HG03354 (cell line): ENCODE measurements at regions not wholly inside any gene's neighbourhood (a gene's known extent, or its start where the extent isn't known, plus 50 kb on each side); places are given as distances from the start of the nearest gene placed in this dataset.

ENCODE experiments used
- ATAC-seq: cut with Tn5 transposase; IDR thresholded peaks from one replicate; pipeline ENCODE4 v1.9.1; 2021; ENCODE audit warnings: mild to moderate bottlenecking; ENCODE audit not compliant: unreplicated experiment, poor library complexity, severe bottlenecking

GRCh38 chr13:24005755-24006281, 108.5 kb upstream of the C1QTNF9B start:
- ATAC-seq, result peak; percentile 95

- ATAC-seq, result peak; percentile 11
Measured at GRCh38 chr13:24006520-24007248, 109.4 kb upstream of the C1QTNF9B start.

- no peak for ATAC-seq
Measured at GRCh38 chr13:24007979-24008620, 110.8 kb upstream of the C1QTNF9B start.

GRCh38 chr13:24008679-24009078, 111.4 kb upstream of the C1QTNF9B start:
- no peak for ATAC-seq

GRCh38 chr13:24011266-24011665, 114.0 kb upstream of the C1QTNF9B start:
- ATAC-seq, result no peak

GRCh38 chr13:24012648-24013047, 115.3 kb upstream of the C1QTNF9B start:
- ATAC-seq, result no peak

GRCh38 chr13:24013189-24013588, 115.9 kb upstream of the C1QTNF9B start:
- no peak for ATAC-seq

GRCh38 chr13:24016046-24016445, 118.7 kb upstream of the C1QTNF9B start:
- no peak for ATAC-seq

GRCh38 chr13:24022568-24022967, 125.3 kb upstream of the C1QTNF9B start:
- ATAC-seq, result no peak

- no peak for ATAC-seq
Measured at GRCh38 chr13:24023073-24023472, 125.8 kb upstream of the C1QTNF9B start.

GRCh38 chr13:24027494-24027893, 130.2 kb upstream of the C1QTNF9B start:
- ATAC-seq, result no peak

- ATAC-seq, result no peak
Measured at GRCh38 chr13:24032252-24032651, 128.3 kb upstream of the SPATA13 start.

GRCh38 chr13:24032674-24033073, 127.8 kb upstream of the SPATA13 start:
- ATAC-seq, result no peak

GRCh38 chr13:24033527-24034302, 126.8 kb upstream of the SPATA13 start:
- no peak for ATAC-seq

- ATAC-seq, result no peak
Measured at GRCh38 chr13:24035411-24035810, 125.1 kb upstream of the SPATA13 start.

- no peak for ATAC-seq
Measured at GRCh38 chr13:24036115-24036514, 124.4 kb upstream of the SPATA13 start.

GRCh38 chr13:24038405-24038804, 122.1 kb upstream of the SPATA13 start:
- no peak for ATAC-seq

GRCh38 chr13:24038841-24039330, 121.6 kb upstream of the SPATA13 start:
- no peak for ATAC-seq

- ATAC-seq, result peak; percentile 82
Measured at GRCh38 chr13:24039621-24040475, 120.7 kb upstream of the SPATA13 start.
